GM18507 (cell line): ENCODE measurements at regions not wholly inside any gene's neighbourhood (a gene's known extent, or its start where the extent isn't known, plus 50 kb on each side); places are given as distances from the start of the nearest gene placed in this dataset.
A peak's percentile ranks its signal among the peaks of the same experiment; 100 is the strongest.
"Not testable (repeated sequence)": the region's sequence is repeated elsewhere in the genome, so short reads cannot be mapped to it uniquely, and the experiment has no call there.

Experiments
- DNase-seq: peaks from one replicate; pipeline ENCODE4 v3.0.0; 2011; ENCODE audit warnings: low read depth; ENCODE audit not compliant: insufficient read length; ENCODE audit errors: extremely low spot score
- FAIRE-seq: peaks from 2 replicates; lab custom pipeline; 2011; peaks lifted over from hg19 to GRCh38; lab: Jason Lieb, UNC

DNA sequence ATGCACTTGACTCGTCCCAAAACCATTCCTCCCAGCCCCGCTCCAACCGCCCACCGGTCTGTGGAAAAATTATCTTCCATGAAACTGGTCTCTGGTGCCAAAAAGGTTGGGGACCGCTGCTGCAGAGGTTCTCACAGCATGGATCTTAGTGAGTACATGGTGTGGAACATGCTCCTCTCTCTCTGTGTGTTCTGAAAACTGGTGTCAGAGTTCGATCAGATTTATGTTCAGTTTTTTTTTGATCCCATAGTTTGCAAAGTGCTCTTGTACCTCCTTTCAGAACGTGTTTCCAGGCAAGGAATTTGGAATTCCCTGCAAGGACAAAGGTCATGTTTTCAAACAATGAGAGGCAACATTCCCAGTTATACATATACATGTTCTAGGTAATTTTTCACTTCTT, 61.2 kb upstream of the FAM171A1 start:
- FAIRE-seq (no peak), DNase-seq (no peak)

- FAIRE-seq = no peak
- no peak for DNase-seq
Observed at GRCh38 chr10:15430969-15431771, 60.1 kb upstream of the FAM171A1 start.

- DNase-seq = no peak
- FAIRE-seq = no peak
Observed at GRCh38 chr10:15428681-15429080, 57.6 kb upstream of the FAM171A1 start.

DNA sequence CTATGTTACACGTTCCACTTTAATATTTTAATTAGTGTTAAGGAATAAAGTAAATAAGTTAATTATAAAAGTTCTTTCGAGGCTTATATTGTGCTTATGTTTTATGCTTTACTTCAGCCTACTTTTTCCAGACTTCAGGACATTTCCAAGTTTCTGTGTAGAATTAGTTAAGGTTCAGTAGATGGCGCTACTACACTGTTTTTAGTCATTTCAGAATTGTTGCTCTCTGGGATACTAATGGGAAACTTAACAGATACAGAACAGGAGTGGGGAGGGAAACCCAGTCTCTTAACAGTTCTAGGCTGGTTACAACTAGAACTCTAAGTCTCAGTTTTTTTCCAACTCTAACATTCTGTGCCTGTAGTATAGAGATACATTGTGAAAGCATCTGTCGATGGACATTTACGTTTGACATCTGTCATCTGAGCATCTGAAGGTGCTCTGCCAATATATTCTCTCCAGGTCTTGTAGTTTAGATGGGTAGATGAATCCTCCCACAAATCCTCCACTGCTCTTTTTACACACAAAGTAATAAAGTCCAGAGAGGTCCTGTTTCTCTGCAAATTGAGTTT, 56.8 kb upstream of the FAM171A1 start:
- DNase-seq = no peak
- FAIRE-seq = peak; percentile 39

- FAIRE-seq (no peak), DNase-seq (no peak)
Observed at GRCh38 chr10:15426558-15426957, 55.5 kb upstream of the FAM171A1 start.

DNA sequence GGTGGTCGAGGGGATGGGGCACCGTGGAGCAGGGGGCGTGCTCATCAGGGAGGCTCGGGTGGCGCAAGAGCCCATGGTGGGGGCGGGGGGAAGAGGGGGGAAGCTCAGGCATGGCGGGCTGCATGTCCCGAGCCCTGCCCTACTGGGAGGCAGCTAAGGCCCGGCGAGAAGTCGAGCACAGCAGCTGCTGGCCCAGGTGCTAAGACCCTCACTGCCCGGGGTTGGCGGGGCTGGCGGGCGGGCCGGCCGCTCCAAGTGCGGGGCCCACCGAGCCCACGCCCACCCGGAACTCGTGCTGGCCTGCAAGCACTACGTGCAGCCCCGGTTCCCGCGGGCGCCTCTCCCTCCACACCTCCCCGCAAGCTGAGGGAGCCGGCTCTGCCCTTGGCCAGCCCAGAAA, 55.0 kb upstream of the FAM171A1 start:
- FAIRE-seq (no peak), DNase-seq (no peak)

- DNase-seq, FAIRE-seq: not testable (repeated sequence)
Observed at GRCh38 chr10:15421875-15422274, 50.8 kb upstream of the FAM171A1 start.
